NCI-H1105 (cell line): ENCODE measurements at regions not wholly inside any gene's neighbourhood (a gene's known extent, or its start where the extent isn't known, plus 50 kb on each side); places are given as distances from the start of the nearest gene placed in this dataset.
"Not testable (repeated sequence)": the region's sequence is repeated elsewhere in the genome, so short reads cannot be mapped to it uniquely, and the experiment has no call there.

Source experiments
- DNase-seq: peaks from one replicate; lab custom pipeline; 2025; lab: John Stamatoyannopoulos, UW

GRCh38 chr4:173761938-173762337 lies 231.9 kb upstream of the HAND2 start:
- DNase-seq: no peak

GRCh38 chr4:173761236-173761635 lies 231.2 kb upstream of the HAND2 start:
- no peak for DNase-seq

- DNase-seq: no peak
These were observed 228.1 kb upstream of the HAND2 start for GRCh38 chr4:173758132-173758531.

GRCh38 chr4:173753408-173753807 lies 223.4 kb upstream of the HAND2 start:
- no peak for DNase-seq

- DNase-seq: no peak
These were observed 222.7 kb upstream of the HAND2 start for GRCh38 chr4:173752610-173753230.

- DNase-seq: no peak
These were observed 218.3 kb upstream of the HAND2 start for GRCh38 chr4:173748353-173748752.

GRCh38 chr4:173747537-173748257 lies 217.7 kb upstream of the HAND2 start:
- DNase-seq: no peak

- no peak for DNase-seq
These were observed 216.4 kb upstream of the HAND2 start for GRCh38 chr4:173746424-173746823.

- DNase-seq: no peak
These were observed 215.7 kb upstream of the HAND2 start for GRCh38 chr4:173745765-173746164.

- DNase-seq: no peak
These were observed 206.8 kb upstream of the HAND2 start for GRCh38 chr4:173736840-173737239.

GRCh38 chr4:173735585-173735984 lies 205.6 kb upstream of the HAND2 start:
- DNase-seq: no peak

GRCh38 chr4:173735049-173735448 lies 205.0 kb upstream of the HAND2 start:
- DNase-seq: no peak

- no peak for DNase-seq
These were observed 201.2 kb upstream of the HAND2 start for GRCh38 chr4:173731257-173731656.

- DNase-seq: no peak
These were observed 192.0 kb upstream of the HAND2 start for GRCh38 chr4:173722075-173722474.

- DNase-seq: not testable (repeated sequence)
These were observed 188.5 kb upstream of the HAND2 start for GRCh38 chr4:173718504-173718903.

GRCh38 chr4:173717581-173717980 lies 187.6 kb upstream of the HAND2 start:
- no peak for DNase-seq

GRCh38 chr4:173714456-173714855 lies 184.4 kb upstream of the HAND2 start:
- DNase-seq: no peak

GRCh38 chr4:173713026-173713425 lies 183.0 kb upstream of the HAND2 start:
- no peak for DNase-seq

GRCh38 chr4:173707658-173708419 lies 177.8 kb upstream of the HAND2 start:
- DNase-seq: no peak

GRCh38 chr4:173704201-173704600 lies 174.2 kb upstream of the HAND2 start:
- no peak for DNase-seq

GRCh38 chr4:173703021-173703420 lies 173.0 kb upstream of the HAND2 start:
- DNase-seq: no peak

GRCh38 chr4:173700650-173701049 lies 170.6 kb upstream of the HAND2 start:
- DNase-seq: no peak

- no peak for DNase-seq
These were observed 169.9 kb upstream of the HAND2 start for GRCh38 chr4:173699841-173700475.
